K562 (cell line): ENCODE measurements at regions not wholly inside any gene's neighbourhood (a gene's known extent, or its start where the extent isn't known, plus 50 kb on each side); places are given as distances from the start of the nearest gene placed in this dataset.

Source experiments
- CREB1 ChIP-seq, 2 experiments: sonication (generic) in 1 of 2; formaldehyde crosslinking in 1 of 2; IDR thresholded peaks; 2 replicates each; pipeline versions ENCODE4 v1.6.1 to v1.8.0; 2012 to 2022; ENCODE audit warnings: inconsistent platforms in 1 of 2, mild to moderate bottlenecking in 1 of 2, missing genetic modification reagents in 1 of 2, moderate library complexity in 1 of 2
- CTCF ChIP-seq, 3 experiments: IDR thresholded peaks in 2 of 3; conservative IDR thresholded peaks in 1 of 3; 2 replicates each; pipeline ENCODE4 v1.5.1; 2011 to 2012; ENCODE audit warnings: low read length in 3 of 3, mild to moderate bottlenecking in 3 of 3, control low read depth in 2 of 3, improper control_type of control experiment in 1 of 3, inconsistent platforms in 1 of 3, low read depth in 1 of 3, mixed read lengths in 1 of 3, moderate library complexity in 1 of 3; ENCODE audit not compliant: insufficient read depth in 2 of 3
- HMG20A ChIP-seq: fragments of 450-650 bp; formaldehyde crosslinking; conservative IDR thresholded peaks from 2 replicates; pipeline ENCODE4 v1.4.0; 2020; ENCODE audit warnings: mild to moderate bottlenecking, mixed read lengths
- HMGXB4 ChIP-seq: sonication (generic); formaldehyde crosslinking; IDR thresholded peaks from 2 replicates; pipeline ENCODE4 v1.8.1; 2023; ENCODE audit warnings: mild to moderate bottlenecking, missing genetic modification reagents
- HOMEZ ChIP-seq: fragments of 250-450 bp; sonication (Bioruptor Pico); IDR thresholded peaks from 2 replicates; pipeline ENCODE4 v1.4.0; 2020; ENCODE audit warnings: mild to moderate bottlenecking, moderate library complexity
- POLR2AphosphoS2 ChIP-seq: IDR thresholded peaks from 2 replicates; pipeline ENCODE4 v1.6.1; 2012; ENCODE audit warnings: low read length, improper control_type of control experiment
- ZBTB40 ChIP-seq, 2 experiments: fragments of 450-650 bp in 1 of 2; sonication (generic) in 1 of 2; formaldehyde crosslinking in 1 of 2; IDR thresholded peaks; 2 replicates each; pipeline versions ENCODE4 v1.7.1 to v1.9.0; 2016 to 2022; ENCODE audit warnings: inconsistent platforms in 1 of 2, mild to moderate bottlenecking in 1 of 2, missing genetic modification reagents in 1 of 2
- ZNF644 ChIP-seq: fragments of 200-800 bp; sonication (Bioruptor generic); IDR thresholded peaks from 2 replicates; pipeline ENCODE4 v1.6.1; 2016; ENCODE audit warnings: low read depth, missing genetic modification characterization, missing compliant biosample characterization

- TF ChIP-seq ZBTB40 (IDR thresholded peaks at IDR 0.05) (no peak), ZBTB40 (CRISPR knock-in tag; IDR thresholded peaks at IDR 0.05) (no peak), CREB1 (IDR thresholded peaks at IDR 0.05) (no peak), CREB1 (CRISPR knock-in tag; IDR thresholded peaks at IDR 0.05) (no peak), CTCF (IDR thresholded peaks at IDR 0.05 in 2 of 3, conservative IDR thresholded peaks at IDR 0.05 in 1 of 3; ENCODE audit: insufficient read depth in 2 of 3, low read depth in 1 of 3, low read length in 3 of 3) (no peak), ZNF644 (no peak), POLR2AphosphoS2 (no peak), HMGXB4 (no peak), HOMEZ (CRISPR knock-in tag) (no peak), HMG20A (no peak)
Measured at GRCh38 chr3:153600896-153601295, 438.9 kb downstream of the RAP2B start.
